Small intestine (tissue), 7 donors: ENCODE measurements at regions not wholly inside any gene's neighbourhood (a gene's known extent, or its start where the extent isn't known, plus 50 kb on each side); places are given as distances from the start of the nearest gene placed in this dataset.

Experiments
- DNase-seq, 2 donors: peaks; one replicate each; pipeline versions ENCODE4 v3.0.0 to v3.0.0-alpha.2; 2013
- FAIRE-seq: peaks from 2 replicates; lab custom pipeline; 2012; peaks lifted over from hg19 to GRCh38; lab: Jason Lieb, UNC
- H3K27ac ChIP-seq, 3 donors: one replicate each; pipeline ENCODE4 v1.5.1; 2013; ENCODE audit warnings: low read length in 2 of 3, mild to moderate bottlenecking in 2 of 3, control low read depth in 1 of 3, inconsistent platforms in 1 of 3, low read depth in 1 of 3, moderate library complexity in 1 of 3
- H3K27me3 ChIP-seq, 3 donors: one replicate each; pipeline ENCODE4 v1.6.1; 2013; ENCODE audit warnings: low read length in 3 of 3, inconsistent platforms in 1 of 3; ENCODE audit not compliant: control insufficient read depth in 3 of 3, insufficient read depth in 3 of 3
- H3K36me3 ChIP-seq, 3 donors: one replicate each; pipeline ENCODE4 v1.6.1; 2013; ENCODE audit warnings: low read length in 3 of 3, inconsistent platforms in 1 of 3, low read depth in 1 of 3, mild to moderate bottlenecking in 1 of 3, moderate library complexity in 1 of 3; ENCODE audit not compliant: control insufficient read depth in 3 of 3, insufficient read depth in 2 of 3
- H3K4me1 ChIP-seq, 3 donors: one replicate each; pipeline ENCODE4 v1.6.1; 2013; ENCODE audit warnings: low read length in 2 of 3, inconsistent platforms in 1 of 3, low read depth in 1 of 3, mild to moderate bottlenecking in 1 of 3, moderate library complexity in 1 of 3; ENCODE audit not compliant: control insufficient read depth in 3 of 3, insufficient read depth in 2 of 3
- H3K4me3 ChIP-seq, 3 donors: one replicate each; pipeline ENCODE4 v1.5.1; 2013; ENCODE audit warnings: low read length in 3 of 3, control low read depth in 1 of 3, inconsistent platforms in 1 of 3, low read depth in 1 of 3, mild to moderate bottlenecking in 1 of 3, moderate library complexity in 1 of 3
- H3K9me3 ChIP-seq, 2 donors: one replicate each; pipeline ENCODE4 v1.6.1; 2013; ENCODE audit warnings: low read depth in 1 of 2, low read length in 1 of 2; ENCODE audit not compliant: control insufficient read depth in 2 of 2, insufficient read depth in 1 of 2
- WGBS, 3 donors: extraction: QIAGEN DNeasy Blood & Tissue Kit; methylation state at CpG; one replicate each; pipeline ENCODE4 v1.1.7; 2013; 5-methylcytosine and 5-hydroxymethylcytosine counted together
- donor health status: healthy with polysubstance abuse.
- donor health status: control.
- donor health status: control.
- donor health status: Bipolar disorder and iron deficiency.
- donor health status: healthy.

GRCh38 chr5:130279386-130279785, 375.1 kb downstream of the CHSY3 start:
- Histone ChIP-seq H3K27me3 (no peaks in the 10 kb centered on the region), H3K4me3 (no peak overlapping the region), H3K4me1 (no peaks in the 10 kb centered on the region), H3K9me3 (no peaks in the 10 kb centered on the region), H3K27ac (no peak overlapping the region), H3K36me3 (no peaks in the 10 kb centered on the region)
- DNase-seq (no peak), FAIRE-seq (no peak)
- WGBS, 3 donors, result 69 to 83% (median 74%) methylated on average over 1 of the region's 1 CpG

GRCh38 chr5:130278136-130278535, 373.9 kb downstream of the CHSY3 start:
- Histone ChIP-seq H3K4me3 (no peak overlapping the region), H3K27ac (no peak overlapping the region), H3K9me3 (no peaks in the 10 kb centered on the region), H3K27me3 (no peaks in the 10 kb centered on the region), H3K36me3 (no peaks in the 10 kb centered on the region), H3K4me1 (no peaks in the 10 kb centered on the region)
- no peak for DNase-seq
- WGBS, 3 donors, result 85 to 92% (median 88%) methylated on average over 8 of the region's 8 CpGs
- FAIRE-seq, result no peak

- Histone ChIP-seq H3K9me3 (no peaks in the 10 kb centered on the region), H3K27me3 (no peaks in the 10 kb centered on the region), H3K27ac (no peak overlapping the region), H3K4me3 (no peak overlapping the region), H3K36me3 (no peaks in the 10 kb centered on the region), H3K4me1 (no peaks in the 10 kb centered on the region)
- WGBS, 3 donors, result 86 to 93% (median 90%) methylated on average over 8 of the region's 8 CpGs
- FAIRE-seq, result no peak
- DNase-seq, result no peak
Observed at GRCh38 chr5:130277522-130277921, 373.3 kb downstream of the CHSY3 start.

GRCh38 chr5:130277002-130277401, 372.7 kb downstream of the CHSY3 start:
- DNase-seq, result no peak
- WGBS, 3 donors, result 77 to 90% (median 79%) methylated on average over 5 of the region's 5 CpGs

GRCh38 chr5:130272837-130273236, 368.6 kb downstream of the CHSY3 start:
- FAIRE-seq, result no peak
- H3K4me1 ChIP-seq, result no peaks in the 10 kb centered on the region
- H3K9me3 ChIP-seq, result no peaks in the 10 kb centered on the region
- H3K27me3 ChIP-seq, result no peaks in the 10 kb centered on the region
- H3K36me3 ChIP-seq, result no peaks in the 10 kb centered on the region
- no peak overlapping the region for H3K4me3 ChIP-seq
- 79 to 83% (median 80%) methylated on average over 2 of the region's 2 CpGs for WGBS, 3 donors
- no peak overlapping the region for H3K27ac ChIP-seq
- no peak for DNase-seq

More at GRCh38 chr5:130277002-130277401, 372.7 kb downstream of the CHSY3 start:
- FAIRE-seq, result no peak
- Histone ChIP-seq H3K27me3 (no peaks in the 10 kb centered on the region), H3K4me3 (no peak overlapping the region), H3K27ac (no peak overlapping the region), H3K4me1 (no peaks in the 10 kb centered on the region), H3K9me3 (no peaks in the 10 kb centered on the region), H3K36me3 (no peaks in the 10 kb centered on the region)

- Histone ChIP-seq H3K4me3 (no peak overlapping the region), H3K4me1 (no peaks in the 10 kb centered on the region), H3K9me3 (no peaks in the 10 kb centered on the region), H3K27ac (no peak overlapping the region), H3K36me3 (no peaks in the 10 kb centered on the region), H3K27me3 (no peaks in the 10 kb centered on the region)
- no peak for DNase-seq
- no peak for FAIRE-seq
Observed at GRCh38 chr5:130270786-130271185, 366.5 kb downstream of the CHSY3 start.

GRCh38 chr5:130268489-130268888, 364.2 kb downstream of the CHSY3 start:
- H3K9me3 ChIP-seq, result no peaks in the 10 kb centered on the region
- H3K36me3 ChIP-seq, result no peaks in the 10 kb centered on the region
- FAIRE-seq (no peak), DNase-seq (no peak)
- H3K4me3 ChIP-seq, result no peak overlapping the region
- no peaks in the 10 kb centered on the region for H3K4me1 ChIP-seq
- no peaks in the 10 kb centered on the region for H3K27me3 ChIP-seq
- no peak overlapping the region for H3K27ac ChIP-seq
- 75 to 80% (median 77%) methylated on average over 2 of the region's 2 CpGs for WGBS, 3 donors

- no peak for DNase-seq
- H3K9me3 ChIP-seq, result no peaks in the 10 kb centered on the region
- WGBS, 3 donors, result 86 to 89% (median 87%) methylated on average over 2 of the region's 2 CpGs
- H3K4me3 ChIP-seq, result no peak overlapping the region
- H3K36me3 ChIP-seq, result no peaks in the 10 kb centered on the region
- no peak for FAIRE-seq
- H3K27ac ChIP-seq, result no peak overlapping the region
- H3K27me3 ChIP-seq, result no peaks in the 10 kb centered on the region
- no peaks in the 10 kb centered on the region for H3K4me1 ChIP-seq
Observed at GRCh38 chr5:130267926-130268325, 363.7 kb downstream of the CHSY3 start.

GRCh38 chr5:130260481-130260880, 356.2 kb downstream of the CHSY3 start:
- FAIRE-seq, result no peak

More at GRCh38 chr5:130260481-130260880, 356.2 kb downstream of the CHSY3 start:
- Histone ChIP-seq H3K36me3 (no peaks in the 10 kb centered on the region), H3K9me3 (no peaks in the 10 kb centered on the region), H3K27me3 (no peaks in the 10 kb centered on the region), H3K4me1 (no peaks in the 10 kb centered on the region), H3K27ac (no peak overlapping the region), H3K4me3 (no peak overlapping the region)
- 80 to 89% (median 88%) methylated on average over 2 of the region's 2 CpGs for WGBS, 3 donors
- DNase-seq, result no peak
